IMR-90 (cell line): ENCODE measurements at regions not wholly inside any gene's neighbourhood (a gene's known extent, or its start where the extent isn't known, plus 50 kb on each side); places are given as distances from the start of the nearest gene placed in this dataset.

ENCODE experiments used
- ATAC-seq: fragments of 200-7000 bp; cut with Tn5 transposase; 2 replicates; pipeline ENCODE4 v1.9.1; 2020; ENCODE audit warnings: low read depth, mild to moderate bottlenecking, moderate library complexity
- BruUV-seq: library from RNA; stranded (reverse); fragments of 400-500 nt; replicated peaks from 2 replicates; lab custom pipeline; 2021; lab: Mats Ljungman, UMichigan
- CTCF ChIA-PET: fragments of 300-600 bp; formaldehyde crosslinking; extraction: SDS; loops from one replicate; lab custom pipeline; 2021; ENCODE audit warnings: antibody characterized with exemption; lab: Yijun Ruan, JAX
- POLR2A ChIA-PET: fragments of 300-600 bp; sonication (Branson Sonifier 250); formaldehyde crosslinking; loops from one replicate; lab custom pipeline; 2022; ENCODE audit warnings: antibody characterized with exemption; ENCODE audit not compliant: unreplicated experiment; lab: Charles Lee
- DNase-seq: peaks from one replicate; pipeline ENCODE4 v3.0.0; 2013
- H2AFZ ChIP-seq: replicated peaks from 2 replicates; pipeline ENCODE3; 2013; ENCODE audit warnings: low read length, mild to moderate bottlenecking; ENCODE audit not compliant: poor library complexity
- H2AK5ac ChIP-seq: 2 replicates; pipeline ENCODE4 v1.6.1; 2013; ENCODE audit warnings: low read depth, low read length, inconsistent platforms
- H2AK9ac ChIP-seq: replicated peaks from 2 replicates; pipeline ENCODE3; 2013; ENCODE audit warnings: mild to moderate bottlenecking, low read depth, low read length, moderate library complexity; ENCODE audit not compliant: poor library complexity
- H2BK120ac ChIP-seq: 2 replicates; pipeline ENCODE4 v1.6.1; 2013; ENCODE audit warnings: low read depth, low read length, inconsistent platforms
- H2BK15ac ChIP-seq: 3 replicates; pipeline ENCODE4 v1.6.1; 2013; ENCODE audit warnings: low read depth, low read length, inconsistent platforms
- H2BK20ac ChIP-seq: 2 replicates; pipeline ENCODE4 v1.6.1; 2013; ENCODE audit warnings: low read depth, mild to moderate bottlenecking, inconsistent platforms, low read length, moderate library complexity
- H2BK5ac ChIP-seq: 2 replicates; pipeline ENCODE4 v1.6.1; 2013; ENCODE audit warnings: mild to moderate bottlenecking, low read depth, low read length, inconsistent platforms; ENCODE audit not compliant: poor library complexity, severe bottlenecking
- H3K14ac ChIP-seq: replicated peaks from 2 replicates; pipeline ENCODE4 v1.6.1; 2013; ENCODE audit warnings: low read depth, low read length, inconsistent platforms
- H3K18ac ChIP-seq: 2 replicates; pipeline ENCODE4 v1.6.1; 2013; ENCODE audit warnings: low read depth, low read length, control low read depth
- H3K23ac ChIP-seq: 2 replicates; pipeline ENCODE4 v1.6.1; 2013; ENCODE audit warnings: low read depth, low read length, inconsistent platforms
- H3K27ac ChIP-seq: 2 replicates; pipeline ENCODE4 v1.5.1; 2013; ENCODE audit warnings: mild to moderate bottlenecking, control low read depth, low read length; ENCODE audit not compliant: insufficient read depth
- H3K27me3 ChIP-seq: 2 replicates; pipeline ENCODE4 v1.6.1; 2013; ENCODE audit warnings: low read length; ENCODE audit not compliant: control insufficient read depth, insufficient read depth
- H3K36me3 ChIP-seq: 2 replicates; pipeline ENCODE4 v1.6.1; 2013; ENCODE audit warnings: low read length, mixed read lengths; ENCODE audit not compliant: control insufficient read depth, insufficient read depth
- H3K4ac ChIP-seq: 2 replicates; pipeline ENCODE4 v1.6.1; 2013; ENCODE audit warnings: low read depth, low read length, inconsistent platforms
- H3K4me1 ChIP-seq: 2 replicates; pipeline ENCODE4 v1.6.1; 2013; ENCODE audit warnings: low read length, mixed read lengths; ENCODE audit not compliant: control insufficient read depth, insufficient read depth
- H3K4me2 ChIP-seq: 2 replicates; pipeline ENCODE4 v1.6.1; 2013; ENCODE audit warnings: low read depth, mild to moderate bottlenecking, control low read depth, low read length, moderate library complexity
- H3K4me3 ChIP-seq: 2 replicates; pipeline ENCODE4 v1.5.1; 2013; ENCODE audit warnings: low read depth, mild to moderate bottlenecking, control low read depth, low read length, moderate library complexity; ENCODE audit not compliant: insufficient read depth
- H3K56ac ChIP-seq: 2 replicates; pipeline ENCODE4 v1.6.1; 2013; ENCODE audit warnings: low read length, inconsistent platforms; ENCODE audit not compliant: insufficient read depth; ENCODE audit errors: extremely low read depth
- H3K79me1 ChIP-seq, 2 experiments: 2 replicates each; pipeline ENCODE4 v1.6.1; 2013; ENCODE audit warnings: low read length in 2 of 2, inconsistent platforms in 1 of 2, low read depth in 1 of 2
- H3K9ac ChIP-seq: 2 replicates; pipeline ENCODE4 v1.6.1; 2013; ENCODE audit warnings: low read depth, low read length, control low read depth
- H3K9me1 ChIP-seq: 2 replicates; pipeline ENCODE4 v1.6.1; 2013; ENCODE audit warnings: low read length, inconsistent platforms; ENCODE audit not compliant: insufficient read depth
- H3K9me3 ChIP-seq: 2 replicates; pipeline ENCODE4 v1.6.1; 2013; ENCODE audit warnings: low read length; ENCODE audit not compliant: control insufficient read depth, insufficient read depth
- H4K20me1 ChIP-seq: 2 replicates; pipeline ENCODE4 v1.6.1; 2013; ENCODE audit warnings: low read length, inconsistent platforms; ENCODE audit not compliant: insufficient read depth
- H4K5ac ChIP-seq: 2 replicates; pipeline ENCODE4 v1.6.1; 2013; ENCODE audit warnings: mild to moderate bottlenecking, low read depth, low read length, control low read depth
- H4K8ac ChIP-seq, 2 experiments: 2 replicates each; pipeline ENCODE4 v1.6.1; 2013; ENCODE audit warnings: low read depth in 2 of 2, low read length in 2 of 2, control low read depth in 1 of 2, inconsistent platforms in 1 of 2
- H4K91ac ChIP-seq: 2 replicates; pipeline ENCODE4 v1.6.1; 2013; ENCODE audit warnings: low read depth, low read length, inconsistent platforms; ENCODE audit not compliant: insufficient read depth
- POLR2A ChIP-seq: IDR thresholded peaks from 2 replicates; pipeline ENCODE4 v1.6.1; 2012; ENCODE audit warnings: mild to moderate bottlenecking, low read depth, low read length
- RAD21 ChIP-seq: IDR thresholded peaks from 2 replicates; pipeline ENCODE4 v1.6.1; 2012; ENCODE audit warnings: low read length, improper control_type of control experiment
- USF2 ChIP-seq: fragments of 150-350 bp; IDR thresholded peaks from 2 replicates; pipeline ENCODE4 v1.6.1; 2017; ENCODE audit warnings: mild to moderate bottlenecking, antibody characterized with exemption, low read length, low read depth
- WGBS, 2 experiments: methylation state at CpG; one replicate each; pipeline versions ENCODE4 v1.1.5 to v1.1.7; 2013; ENCODE audit warnings: missing lambda C conversion rate in 2 of 2; ENCODE audit not compliant: insufficient read length in 1 of 2; ENCODE audit errors: extremely low coverage in 2 of 2; 5-methylcytosine and 5-hydroxymethylcytosine counted together
- dilution Hi-C: fragments of 300-500 bp; cut with HindIII; formaldehyde crosslinking; loops from one replicate; pipeline ENCODE4 v1.14.3; 2018; ENCODE audit warnings: low sequenced_read_pairs; ENCODE audit not compliant: unreplicated experiment
- in situ Hi-C: fragments of 300-500 bp; cut with MboI; formaldehyde crosslinking; loops from 3 replicates; pipeline ENCODE4 v1.14.3; 2019; ENCODE audit warnings: low sequenced_read_pairs, inconsistent platforms, mixed read lengths
- intact Hi-C: fragments of 100-400 bp; cut with micrococcal nuclease; formaldehyde crosslinking; loops from 2 replicates; pipeline ENCODE4 v1.10.0; 2022
- TF ChIP-seq, protein P1 (sequence below): fragments of 150-350 bp; IDR thresholded peaks from 2 replicates; pipeline ENCODE4 v1.6.1; 2016; ENCODE audit warnings: low read depth, mild to moderate bottlenecking, low read length, moderate library complexity, borderline replicate concordance

GRCh38 chr3:177772908-177773557 is 575.8 kb upstream of the TBL1XR1 start:
- no CpG with 5 or more reads among the region's 3 CpGs for WGBS, 2 experiments
- no peak overlapping the region for H3K4me2 ChIP-seq
- H3K56ac ChIP-seq: no peak overlapping the region
- no peaks in the 10 kb centered on the region for H4K20me1 ChIP-seq
- no peak overlapping the region; the same call in 2 of the 3 replicates for H2BK15ac ChIP-seq
- H3K18ac ChIP-seq: peak overlapping the region; percentile 47
- ChIA-PET CTCF (interaction anchor here (0.9 kb wide), 1 partner anchor 25 kb away, joined by 3 read pairs; no protein-coding TSS in a partner anchor), POLR2A (no interaction called here)
- no peak overlapping the region for H2AFZ ChIP-seq
- intact Hi-C loops (no loop called here), dilution Hi-C loops (no loop called here), in situ Hi-C loops (no loop called here)
- DNase-seq (no peak), ATAC-seq (no peak)
- BruUV-seq: no TSS peak
- H3K4me3 ChIP-seq: no peak overlapping the region
- H3K36me3 ChIP-seq: no peaks in the 10 kb centered on the region
- no peak overlapping the region for H4K5ac ChIP-seq
- H2BK5ac ChIP-seq: no peak overlapping the region
- TF ChIP-seq RAD21 (no peak), POLR2A (no peak), USF2 (no peak)
- TF ChIP-seq, protein P1, sequence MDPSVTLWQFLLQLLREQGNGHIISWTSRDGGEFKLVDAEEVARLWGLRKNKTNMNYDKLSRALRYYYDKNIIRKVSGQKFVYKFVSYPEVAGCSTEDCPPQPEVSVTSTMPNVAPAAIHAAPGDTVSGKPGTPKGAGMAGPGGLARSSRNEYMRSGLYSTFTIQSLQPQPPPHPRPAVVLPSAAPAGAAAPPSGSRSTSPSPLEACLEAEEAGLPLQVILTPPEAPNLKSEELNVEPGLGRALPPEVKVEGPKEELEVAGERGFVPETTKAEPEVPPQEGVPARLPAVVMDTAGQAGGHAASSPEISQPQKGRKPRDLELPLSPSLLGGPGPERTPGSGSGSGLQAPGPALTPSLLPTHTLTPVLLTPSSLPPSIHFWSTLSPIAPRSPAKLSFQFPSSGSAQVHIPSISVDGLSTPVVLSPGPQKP: no peak
- H4K8ac ChIP-seq: no peak overlapping the region; a peak in 1 of 4 replicates
- H2AK9ac ChIP-seq: no peak overlapping the region
- H3K23ac ChIP-seq: no peak overlapping the region
- H3K4me1 ChIP-seq: peaks cover 12% of the 10 kb centered on the region
- peak overlapping the region; percentile 71; the same call in 1 of the 2 replicates for H3K4ac ChIP-seq
- H3K9me1 ChIP-seq: peaks cover 13% of the 10 kb centered on the region
- H3K9ac ChIP-seq: no peak overlapping the region
- peak overlapping the region; percentile 57; the same call in 1 of the 2 replicates for H2BK20ac ChIP-seq
- H2BK120ac ChIP-seq: peak overlapping the region; percentile 80
- H3K14ac ChIP-seq: no peak overlapping the region; the same call in 1 of the 2 replicates
- no peaks in the 10 kb centered on the region for H3K27me3 ChIP-seq
- H4K91ac ChIP-seq: peak overlapping the region; percentile 11; the same call in 1 of the 2 replicates
- H3K9me3 ChIP-seq: peaks cover 6% of the 10 kb centered on the region; the same call in 1 of the 2 replicates
- H2AK5ac ChIP-seq: no peak overlapping the region
- H3K79me1 ChIP-seq: no peaks in the 10 kb centered on the region
- no peak overlapping the region for H3K27ac ChIP-seq
